Central memory CD8-positive, alpha-beta T cell (primary cell): ENCODE measurements at regions not wholly inside any gene's neighbourhood (a gene's known extent, or its start where the extent isn't known, plus 50 kb on each side); places are given as distances from the start of the nearest gene placed in this dataset.

Source experiments
- ATAC-seq: fragments of 150-1000 bp; cut with Tn5 transposase; replicated peaks from 2 replicates; pipeline ENCODE4 v1.10.0; 2022; ENCODE audit warnings: mild to moderate bottlenecking, moderate FRiP score, moderate number of reproducible peaks; ENCODE audit not compliant: poor library complexity, severe bottlenecking; ENCODE audit errors: extremely low read depth
- DNase-seq, 2 donors: peaks; one replicate each; pipeline ENCODE4 v3.0.0; 2021; ENCODE audit warnings: low spot score in 2 of 2
- H3K27ac Mint-ChIP-seq: one replicate; pipeline ENCODE4 v1.8.0; 2022; ENCODE audit warnings: low read depth, mild to moderate bottlenecking, moderate library complexity, mixed read lengths
- H3K27me3 Mint-ChIP-seq: one replicate; pipeline ENCODE4 v1.8.0; 2022; ENCODE audit warnings: mixed read lengths
- H3K36me3 Mint-ChIP-seq: one replicate; pipeline ENCODE4 v1.8.0; 2022; ENCODE audit warnings: mild to moderate bottlenecking, moderate library complexity, mixed read lengths; ENCODE audit not compliant: insufficient read depth
- H3K4me1 Mint-ChIP-seq: one replicate; pipeline ENCODE4 v1.8.0; 2022; ENCODE audit warnings: mixed read lengths
- H3K4me3 Mint-ChIP-seq: one replicate; pipeline ENCODE4 v1.8.0; 2022; ENCODE audit warnings: mild to moderate bottlenecking, moderate library complexity, mixed read lengths
- H3K9me3 Mint-ChIP-seq: one replicate; pipeline ENCODE4 v1.8.0; 2022; ENCODE audit warnings: mixed read lengths

DNA sequence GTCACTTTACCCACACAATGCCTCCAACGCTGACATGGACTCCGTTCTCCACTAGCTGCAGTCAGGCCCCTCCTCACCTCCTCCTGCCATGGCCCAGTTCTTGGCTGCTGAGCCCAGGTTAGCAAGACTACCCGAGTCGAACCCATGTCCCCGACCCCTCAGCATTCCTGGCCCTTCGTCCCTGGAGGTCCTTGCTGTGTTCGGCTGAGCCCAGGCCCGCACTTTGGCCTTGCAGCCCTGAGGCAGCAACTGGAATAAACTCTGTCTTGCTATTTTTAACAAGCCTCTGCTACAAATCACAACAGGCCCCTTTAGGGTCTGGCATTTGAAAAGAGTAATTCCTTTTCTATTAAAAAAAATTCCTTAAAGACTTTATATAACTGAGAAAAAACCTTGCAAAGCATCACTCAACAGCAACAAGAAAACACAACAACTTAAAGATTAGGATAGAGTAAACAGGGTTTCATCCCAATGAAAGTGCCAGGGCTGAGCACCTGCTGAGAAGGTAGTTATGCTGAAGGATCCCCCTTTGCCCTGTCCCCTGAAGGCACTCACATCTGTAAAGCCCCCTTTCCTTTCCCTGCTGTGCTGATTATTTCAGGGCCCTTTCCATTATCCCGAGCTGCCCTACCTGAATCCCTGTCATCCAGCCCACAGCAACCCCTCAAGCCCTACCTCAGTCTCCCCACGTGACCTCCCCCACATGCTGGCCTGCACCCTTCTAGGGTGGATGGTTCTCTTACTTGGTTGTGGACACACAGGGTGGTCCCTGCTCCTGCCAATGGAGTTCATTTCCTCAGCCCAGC is 120.0 kb upstream of the SNTG2 start:
- DNase-seq: no peak
- peaks cover 46% of the 10 kb centered on the region for H3K27me3 Mint-ChIP-seq
- H3K9me3 Mint-ChIP-seq: no peaks in the 10 kb centered on the region
- no peaks in the 10 kb centered on the region for H3K4me1 Mint-ChIP-seq
- H3K36me3 Mint-ChIP-seq: no peaks in the 10 kb centered on the region
- no peak overlapping the region for H3K4me3 Mint-ChIP-seq
- ATAC-seq: no peak
- no peak overlapping the region for H3K27ac Mint-ChIP-seq

GRCh38 chr2:829047-829446 is 121.6 kb upstream of the SNTG2 start:
- no peaks in the 10 kb centered on the region for H3K4me1 Mint-ChIP-seq

GRCh38 chr2:824954-825353 is 125.7 kb upstream of the SNTG2 start:
- Mint-ChIP-seq H3K4me3 (no peak overlapping the region), H3K4me1 (no peaks in the 10 kb centered on the region), H3K27ac (no peak overlapping the region), H3K36me3 (peaks cover 3% of the 10 kb centered on the region), H3K27me3 (peaks cover 16% of the 10 kb centered on the region), H3K9me3 (no peaks in the 10 kb centered on the region)
- ATAC-seq: no peak
- no peak for DNase-seq

More at GRCh38 chr2:829047-829446, 121.6 kb upstream of the SNTG2 start:
- H3K36me3 Mint-ChIP-seq: no peaks in the 10 kb centered on the region
- no peaks in the 10 kb centered on the region for H3K9me3 Mint-ChIP-seq
- ATAC-seq: no peak
- no peak overlapping the region for H3K27ac Mint-ChIP-seq
- no peak for DNase-seq
- H3K27me3 Mint-ChIP-seq: peaks cover 33% of the 10 kb centered on the region
- no peak overlapping the region for H3K4me3 Mint-ChIP-seq

DNA sequence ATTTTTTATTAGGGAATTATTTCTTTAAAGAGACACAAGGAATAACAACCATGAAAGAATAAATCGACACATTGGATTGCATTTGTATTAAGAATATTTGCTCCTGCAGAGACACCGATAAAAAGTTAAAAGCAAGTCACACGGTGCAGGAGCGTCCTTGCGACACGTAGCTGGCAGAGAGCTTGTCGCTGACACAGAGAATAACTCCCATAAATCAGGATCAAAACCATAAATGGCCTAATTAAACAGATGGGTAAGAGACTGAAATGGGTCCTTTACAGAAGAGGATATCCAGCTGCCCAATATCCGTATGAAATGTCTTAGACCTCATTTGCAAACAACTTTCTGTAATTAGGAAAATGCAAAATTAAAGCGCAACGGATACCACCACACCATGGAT is 126.1 kb upstream of the SNTG2 start:
- ATAC-seq: no peak
- Mint-ChIP-seq H3K4me1 (no peaks in the 10 kb centered on the region), H3K36me3 (peaks cover 3% of the 10 kb centered on the region), H3K4me3 (no peak overlapping the region), H3K27ac (no peak overlapping the region), H3K9me3 (no peaks in the 10 kb centered on the region), H3K27me3 (peaks cover 13% of the 10 kb centered on the region)
- DNase-seq: no peak

DNA sequence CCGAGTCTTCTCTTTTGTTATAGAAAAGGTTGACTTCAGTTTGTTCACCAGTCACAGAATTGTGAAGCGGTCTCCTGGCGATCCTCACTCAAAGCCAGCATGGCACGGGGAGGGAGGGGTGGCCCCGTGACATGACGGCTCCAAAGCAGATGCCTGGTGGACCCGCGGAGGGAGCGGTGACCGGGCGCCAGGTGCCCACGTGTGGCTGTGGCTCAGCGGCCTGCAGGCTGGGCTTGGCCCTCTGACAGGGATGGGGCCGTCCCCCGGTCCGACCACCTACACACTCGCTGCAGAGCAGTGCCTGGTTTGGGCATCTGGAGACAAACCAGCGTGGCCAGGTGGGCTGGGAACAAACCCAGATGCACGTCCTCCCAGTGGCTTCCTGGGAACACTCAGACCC is 129.1 kb upstream of the SNTG2 start:
- Mint-ChIP-seq H3K36me3 (peaks cover 3% of the 10 kb centered on the region), H3K4me1 (no peaks in the 10 kb centered on the region), H3K27ac (no peak overlapping the region), H3K9me3 (no peaks in the 10 kb centered on the region), H3K4me3 (no peak overlapping the region), H3K27me3 (peaks cover 3% of the 10 kb centered on the region)
- ATAC-seq (no peak), DNase-seq (no peak)

GRCh38 chr2:819601-820000 is 131.0 kb upstream of the SNTG2 start:
- peaks cover 9% of the 10 kb centered on the region for H3K27me3 Mint-ChIP-seq
- H3K9me3 Mint-ChIP-seq: no peaks in the 10 kb centered on the region
- H3K36me3 Mint-ChIP-seq: peaks cover 3% of the 10 kb centered on the region
- no peak for DNase-seq
- H3K4me1 Mint-ChIP-seq: no peaks in the 10 kb centered on the region
- H3K4me3 Mint-ChIP-seq: no peak overlapping the region
- ATAC-seq: no peak
- H3K27ac Mint-ChIP-seq: no peak overlapping the region

- no peak for DNase-seq
- no peak overlapping the region for H3K27ac Mint-ChIP-seq
- H3K9me3 Mint-ChIP-seq: no peaks in the 10 kb centered on the region
- H3K4me1 Mint-ChIP-seq: no peaks in the 10 kb centered on the region
- H3K4me3 Mint-ChIP-seq: no peak overlapping the region
- ATAC-seq: no peak
- peaks cover 3% of the 10 kb centered on the region for H3K36me3 Mint-ChIP-seq
- H3K27me3 Mint-ChIP-seq: peaks cover 9% of the 10 kb centered on the region
Observed at GRCh38 chr2:819121-819520, 131.5 kb upstream of the SNTG2 start.

GRCh38 chr2:817336-818015 is 133.2 kb upstream of the SNTG2 start:
- H3K36me3 Mint-ChIP-seq: peaks cover 3% of the 10 kb centered on the region
- no peak for ATAC-seq
- H3K27me3 Mint-ChIP-seq: peaks cover 9% of the 10 kb centered on the region
- no peaks in the 10 kb centered on the region for H3K4me1 Mint-ChIP-seq
- DNase-seq: no peak
- H3K27ac Mint-ChIP-seq: no peak overlapping the region
- H3K4me3 Mint-ChIP-seq: no peak overlapping the region
- H3K9me3 Mint-ChIP-seq: no peaks in the 10 kb centered on the region

GRCh38 chr2:816278-816677 is 134.4 kb upstream of the SNTG2 start:
- Mint-ChIP-seq H3K4me3 (no peak overlapping the region), H3K27ac (no peak overlapping the region), H3K27me3 (peaks cover 9% of the 10 kb centered on the region), H3K4me1 (no peaks in the 10 kb centered on the region), H3K9me3 (no peaks in the 10 kb centered on the region), H3K36me3 (peaks cover 3% of the 10 kb centered on the region)
- ATAC-seq (no peak), DNase-seq (no peak)

GRCh38 chr2:810397-810796 is 133.2 kb upstream of the TMEM18 start:
- DNase-seq (no peak), ATAC-seq (no peak)
- no peak overlapping the region for H3K27ac Mint-ChIP-seq
- no peak overlapping the region for H3K4me3 Mint-ChIP-seq
- no peaks in the 10 kb centered on the region for H3K36me3 Mint-ChIP-seq
- no peaks in the 10 kb centered on the region for H3K9me3 Mint-ChIP-seq
- H3K27me3 Mint-ChIP-seq: peaks cover 14% of the 10 kb centered on the region
- H3K4me1 Mint-ChIP-seq: no peaks in the 10 kb centered on the region

DNA sequence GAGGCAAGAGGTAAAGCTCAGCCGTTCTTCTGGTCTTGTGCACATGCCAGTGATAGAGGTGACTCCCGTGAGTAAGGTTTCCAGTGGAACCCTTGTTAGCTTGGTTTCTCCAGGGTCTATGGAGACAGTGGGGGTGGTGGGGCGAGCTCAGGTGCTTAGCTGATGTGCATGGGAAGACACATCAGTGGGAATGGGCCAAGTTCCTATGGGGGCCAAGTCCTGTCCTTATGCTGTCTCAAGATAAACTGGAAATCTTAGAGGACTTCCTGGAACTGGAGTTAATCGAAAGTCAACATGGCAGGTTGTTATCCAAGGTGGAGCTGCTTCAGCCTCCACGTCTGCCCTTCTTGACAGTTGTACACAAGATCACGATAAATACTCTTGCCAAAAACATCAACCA is 130.1 kb upstream of the TMEM18 start:
- H3K9me3 Mint-ChIP-seq: no peaks in the 10 kb centered on the region
- H3K4me1 Mint-ChIP-seq: no peaks in the 10 kb centered on the region
- no peak overlapping the region for H3K27ac Mint-ChIP-seq
- ATAC-seq (no peak), DNase-seq (no peak)
- peaks cover 14% of the 10 kb centered on the region for H3K27me3 Mint-ChIP-seq
- H3K36me3 Mint-ChIP-seq: no peaks in the 10 kb centered on the region
- H3K4me3 Mint-ChIP-seq: no peak overlapping the region

GRCh38 chr2:805664-806063 is 128.5 kb upstream of the TMEM18 start:
- no peak overlapping the region for H3K4me3 Mint-ChIP-seq
- H3K27ac Mint-ChIP-seq: no peak overlapping the region
- H3K27me3 Mint-ChIP-seq: peaks cover 14% of the 10 kb centered on the region
- H3K36me3 Mint-ChIP-seq: no peaks in the 10 kb centered on the region
- no peaks in the 10 kb centered on the region for H3K9me3 Mint-ChIP-seq
- H3K4me1 Mint-ChIP-seq: no peaks in the 10 kb centered on the region
- DNase-seq (no peak), ATAC-seq (no peak)

GRCh38 chr2:797993-798392 is 120.8 kb upstream of the TMEM18 start:
- Mint-ChIP-seq H3K4me3 (no peak overlapping the region), H3K9me3 (no peaks in the 10 kb centered on the region), H3K27ac (no peak overlapping the region), H3K36me3 (no peaks in the 10 kb centered on the region), H3K4me1 (no peaks in the 10 kb centered on the region), H3K27me3 (peaks cover 9% of the 10 kb centered on the region)
- DNase-seq (no peak), ATAC-seq (no peak)
